Kidney (tissue), 13 donors: ENCODE measurements at regions not wholly inside any gene's neighbourhood (a gene's known extent, or its start where the extent isn't known, plus 50 kb on each side); places are given as distances from the start of the nearest gene placed in this dataset.

Experiments
- DNase-seq, 5 donors: peaks; one replicate each; pipeline ENCODE4 v3.0.0-alpha.2; 2013 to 2020
- FAIRE-seq: peaks from 2 replicates; lab custom pipeline; 2012; peaks lifted over from hg19 to GRCh38; lab: Jason Lieb, UNC
- H3K27ac ChIP-seq, 2 donors: one replicate each; pipeline ENCODE4 v1.7.0; 2013; ENCODE audit warnings: low read depth in 2 of 2, low read length in 2 of 2, inconsistent platforms in 1 of 2
- H3K27me3 ChIP-seq: one replicate; pipeline ENCODE4 v1.7.1; 2013; ENCODE audit warnings: low read length, inconsistent platforms; ENCODE audit not compliant: control insufficient read depth, insufficient read depth
- H3K36me3 ChIP-seq, 3 donors: one replicate each; pipeline versions ENCODE4 v1.7.0 to v1.7.1; 2013; ENCODE audit warnings: low read length in 3 of 3, control low read depth in 1 of 3, inconsistent platforms in 1 of 3; ENCODE audit not compliant: insufficient read depth in 3 of 3, control insufficient read depth in 2 of 3
- H3K4me1 ChIP-seq, 3 donors: one replicate each; pipeline versions ENCODE4 v1.7.0 to v1.7.1; 2013; ENCODE audit warnings: low read length in 3 of 3, inconsistent platforms in 1 of 3, low read depth in 1 of 3; ENCODE audit not compliant: control insufficient read depth in 2 of 3, insufficient read depth in 2 of 3
- H3K4me3 ChIP-seq, 3 donors: one replicate each; pipeline versions ENCODE4 v1.7.0 to v1.8.1; 2013; ENCODE audit warnings: low read length in 3 of 3, control low read depth in 1 of 3, inconsistent platforms in 1 of 3
- H3K9ac ChIP-seq, 3 donors: one replicate each; pipeline versions ENCODE4 v1.7.0 to v1.7.1; 2013; ENCODE audit warnings: low read length in 3 of 3, control low read depth in 1 of 3, inconsistent platforms in 1 of 3
- H3K9me3 ChIP-seq, 3 donors: one replicate each; pipeline versions ENCODE4 v1.7.0 to v1.7.1; 2013; ENCODE audit warnings: low read length in 3 of 3, control low read depth in 1 of 3, inconsistent platforms in 1 of 3; ENCODE audit not compliant: control insufficient read depth in 2 of 3, insufficient read depth in 1 of 3
- CTCF ChIP-seq: IDR thresholded peaks from 3 replicates; pipeline ENCODE4 v1.5.1; 2012; ENCODE audit warnings: mild to moderate bottlenecking, moderate library complexity, borderline replicate concordance; ENCODE audit not compliant: insufficient read depth; ENCODE audit errors: extremely low read depth
- intact Hi-C: fragments of 100-400 bp; cut with DNase I; formaldehyde crosslinking; loops from one replicate; pipeline ENCODE4 v1.11.1; 2022
- donor health status: control.
- donor health status: control.
- donor health status: control.
- donor health status: control.
- donor health status: control.
- donor health status: DM: yes; HTN: yes; CAD: no.
- donor health status: Normal renal cell carcinoma (clear cell type).

DNA sequence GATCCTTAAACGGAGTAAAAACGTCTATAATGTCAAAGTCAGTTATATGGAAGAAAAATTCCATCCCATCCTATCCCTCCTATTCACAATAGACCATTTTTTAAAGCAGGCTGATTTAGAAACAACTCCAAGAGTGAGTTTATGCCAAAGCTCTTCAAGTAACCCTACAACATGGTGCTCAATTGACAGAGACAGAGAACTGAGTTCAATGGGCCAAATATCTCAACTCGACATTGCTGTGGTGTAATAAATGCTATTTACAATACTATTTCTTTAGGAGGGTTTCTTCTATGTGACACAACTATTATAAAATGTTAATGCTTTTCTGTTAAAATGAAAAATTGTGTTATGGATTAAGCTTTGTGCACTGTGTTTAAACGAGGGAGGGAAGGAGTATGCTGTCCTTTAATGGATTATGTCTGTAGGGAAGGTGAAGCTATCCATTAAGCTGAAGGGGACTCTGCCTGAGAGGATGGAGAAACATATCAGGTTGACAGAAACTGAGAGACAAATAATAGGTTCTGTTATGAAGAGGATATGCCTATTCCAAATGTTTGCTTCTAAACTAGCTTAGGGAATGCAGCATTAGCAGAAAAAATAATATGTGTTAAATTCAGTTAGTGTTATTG, 362.5 kb upstream of the CHRM3 start:
- Histone ChIP-seq H3K4me1 (no peaks in the 10 kb centered on the region), H3K36me3 (no peaks in the 10 kb centered on the region), H3K27me3 (no peaks in the 10 kb centered on the region), H3K9ac (no peak overlapping the region), H3K4me3 (no peak overlapping the region), H3K9me3 (no peaks in the 10 kb centered on the region), H3K27ac (no peak overlapping the region)
- TF ChIP-seq CTCF = no peak
- DNase-seq (no peak), FAIRE-seq (no peak)
- intact Hi-C loops = no loop called here

- Histone ChIP-seq H3K4me1 (no peaks in the 10 kb centered on the region), H3K4me3 (no peak overlapping the region), H3K27ac (no peak overlapping the region), H3K9ac (no peak overlapping the region), H3K36me3 (no peaks in the 10 kb centered on the region), H3K27me3 (no peaks in the 10 kb centered on the region), H3K9me3 (no peaks in the 10 kb centered on the region)
- no peak for FAIRE-seq
- DNase-seq = no peak
- intact Hi-C loops = no loop called here
- no peak for TF ChIP-seq CTCF
These were observed 370.0 kb upstream of the CHRM3 start for GRCh38 chr1:239016337-239016736.

GRCh38 chr1:239011382-239011781, 375.0 kb upstream of the CHRM3 start:
- Histone ChIP-seq H3K9me3 (no peaks in the 10 kb centered on the region), H3K9ac (no peak overlapping the region), H3K36me3 (no peaks in the 10 kb centered on the region), H3K27me3 (no peaks in the 10 kb centered on the region), H3K27ac (no peak overlapping the region), H3K4me1 (no peaks in the 10 kb centered on the region), H3K4me3 (no peak overlapping the region)
- FAIRE-seq (no peak), DNase-seq (no peak)
- intact Hi-C loops = no loop called here
- TF ChIP-seq CTCF = no peak

DNA sequence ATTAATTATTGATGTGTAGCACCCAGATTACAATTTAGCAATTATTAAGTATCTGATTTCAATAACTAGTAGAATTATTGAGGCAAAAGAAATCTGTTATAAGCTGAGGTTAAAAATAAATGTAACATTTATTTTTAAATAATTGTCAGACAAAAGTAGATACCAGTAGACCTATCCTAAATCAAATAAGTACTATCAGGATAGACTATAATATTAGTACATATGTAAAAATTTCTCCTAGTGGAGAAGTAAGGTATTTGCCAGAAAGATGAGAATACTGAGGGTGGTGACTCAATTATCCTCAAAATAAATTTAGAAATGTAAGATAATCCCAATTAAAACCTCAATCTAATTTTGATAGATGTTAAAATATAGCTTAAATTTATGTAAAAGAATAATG, 377.8 kb upstream of the CHRM3 start:
- no peak for TF ChIP-seq CTCF

More for the DNA sequence above, 377.8 kb upstream of the CHRM3 start:
- FAIRE-seq (no peak), DNase-seq (no peak)
- Histone ChIP-seq H3K9ac (no peak overlapping the region), H3K9me3 (no peaks in the 10 kb centered on the region), H3K4me1 (no peaks in the 10 kb centered on the region), H3K4me3 (no peak overlapping the region), H3K27ac (no peak overlapping the region), H3K36me3 (no peaks in the 10 kb centered on the region), H3K27me3 (no peaks in the 10 kb centered on the region)
- intact Hi-C loops = no loop called here
